ENCODE measurements at regions not wholly inside any gene's neighbourhood (a gene's known extent, or its start where the extent isn't known, plus 50 kb on each side); places are given as distances from the start of the nearest gene placed in this dataset.

GRCh38 chr9:89757776-89758528, 153.1 kb downstream of the GADD45G start:
- H3K27ac ChIP-seq: no peak overlapping the region
- H3K79me2 ChIP-seq: no peaks in the 10 kb centered on the region
- WGBS (ENCODE audit: low lambda C conversion rate, missing lambda C conversion rate): 89% methylated on average over 12 of the region's 12 CpGs
- no peaks in the 10 kb centered on the region for H3K9me3 ChIP-seq (ENCODE audit: low read depth)
- H3K36me3 ChIP-seq (replicated peaks; ENCODE audit: insufficient read depth, low read depth): no peaks in the 10 kb centered on the region
- no peak overlapping the region for H2AFZ ChIP-seq
- H3K4me1 ChIP-seq (ENCODE audit: insufficient read depth): peaks cover 9% of the 10 kb centered on the region
- no peak overlapping the region for H3K4me2 ChIP-seq
- H3K27me3 ChIP-seq: no peaks in the 10 kb centered on the region
- no peak overlapping the region for H3K4me3 ChIP-seq
- no peak for DNase-seq (ENCODE audit: low spot score)
- H3K9me2 ChIP-seq (replicated peaks; ENCODE audit: insufficient read depth): no peaks in the 10 kb centered on the region
- TF ChIP-seq EZH2phosphoT487 (IDR thresholded peaks at IDR 0.05; ENCODE audit: low read depth, severe bottlenecking, unreplicated experiment) (no peak), CTCF (IDR thresholded peaks at IDR 0.05; ENCODE audit: poor library complexity) (no peak), EZH2 (IDR thresholded peaks at IDR 0.05; ENCODE audit: borderline replicate concordance) (no peak)
- no peaks in the 10 kb centered on the region for H4K20me1 ChIP-seq (ENCODE audit: insufficient read depth, poor library complexity, severe bottlenecking)

GRCh38 chr9:89759572-89759971, 154.8 kb downstream of the GADD45G start:
- no peak for DNase-seq (ENCODE audit: low spot score)
- Histone ChIP-seq H3K4me3 (no peak overlapping the region), H3K4me2 (no peak overlapping the region), H3K79me2 (no peaks in the 10 kb centered on the region), H2AFZ (no peak overlapping the region), H3K9me3 (ENCODE audit: low read depth) (no peaks in the 10 kb centered on the region), H4K20me1 (ENCODE audit: insufficient read depth, poor library complexity, severe bottlenecking) (no peaks in the 10 kb centered on the region), H3K4me1 (ENCODE audit: insufficient read depth) (peaks cover 9% of the 10 kb centered on the region), H3K27me3 (no peaks in the 10 kb centered on the region), H3K27ac (no peak overlapping the region), H3K36me3 (replicated peaks; ENCODE audit: insufficient read depth, low read depth) (no peaks in the 10 kb centered on the region), H3K9me2 (replicated peaks; ENCODE audit: insufficient read depth) (no peaks in the 10 kb centered on the region)
- TF ChIP-seq CTCF (IDR thresholded peaks at IDR 0.05; ENCODE audit: poor library complexity): no peak
- no peak for TF ChIP-seq EZH2 (IDR thresholded peaks at IDR 0.05; ENCODE audit: borderline replicate concordance)
- no peak for TF ChIP-seq EZH2phosphoT487 (IDR thresholded peaks at IDR 0.05; ENCODE audit: low read depth, severe bottlenecking, unreplicated experiment)
- WGBS (ENCODE audit: low lambda C conversion rate, missing lambda C conversion rate): 54% methylated on average over 9 of the region's 9 CpGs

GRCh38 chr9:89760123-89760522, 155.3 kb downstream of the GADD45G start:
- Histone ChIP-seq H3K9me3 (ENCODE audit: low read depth) (no peaks in the 10 kb centered on the region), H3K79me2 (no peaks in the 10 kb centered on the region), H3K4me3 (no peak overlapping the region), H3K27me3 (no peaks in the 10 kb centered on the region), H3K9me2 (replicated peaks; ENCODE audit: insufficient read depth) (no peaks in the 10 kb centered on the region), H3K4me1 (ENCODE audit: insufficient read depth) (peaks cover 9% of the 10 kb centered on the region), H4K20me1 (ENCODE audit: insufficient read depth, poor library complexity, severe bottlenecking) (no peaks in the 10 kb centered on the region), H3K4me2 (no peak overlapping the region), H3K27ac (no peak overlapping the region), H3K36me3 (replicated peaks; ENCODE audit: insufficient read depth, low read depth) (no peaks in the 10 kb centered on the region), H2AFZ (no peak overlapping the region)
- WGBS (ENCODE audit: low lambda C conversion rate, missing lambda C conversion rate): 94% methylated on average over 6 of the region's 6 CpGs
- no peak for DNase-seq (ENCODE audit: low spot score)
- TF ChIP-seq EZH2 (IDR thresholded peaks at IDR 0.05; ENCODE audit: borderline replicate concordance) (no peak), EZH2phosphoT487 (IDR thresholded peaks at IDR 0.05; ENCODE audit: low read depth, severe bottlenecking, unreplicated experiment) (no peak), CTCF (IDR thresholded peaks at IDR 0.05; ENCODE audit: poor library complexity) (no peak)

Data from hepatocyte (in vitro differentiated cells).